ENCODE measurements at regions not wholly inside any gene's neighbourhood (a gene's known extent, or its start where the extent isn't known, plus 50 kb on each side); places are given as distances from the start of the nearest gene placed in this dataset.

DNA sequence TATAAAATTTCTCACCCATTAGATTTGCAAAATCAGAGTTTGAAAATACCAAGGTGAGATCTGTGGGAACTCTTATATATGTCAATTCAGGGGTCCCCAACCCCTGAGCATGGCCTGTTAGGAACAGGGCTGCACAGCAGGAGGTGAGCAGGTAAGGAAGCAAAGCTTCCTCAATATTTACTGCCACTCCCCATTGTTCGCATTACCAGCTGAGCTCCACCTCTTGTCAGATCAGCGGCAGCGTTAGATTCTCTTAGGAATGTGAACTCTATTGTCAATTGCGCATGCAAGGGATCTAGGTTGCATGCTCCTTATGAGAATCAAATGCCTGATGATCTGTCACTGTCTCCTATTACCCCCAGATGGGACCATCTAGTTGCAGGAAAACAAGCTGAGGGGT, 376.6 kb downstream of the LMO4 start:
- H3K9me3 Mint-ChIP-seq, result peaks cover 6 to 23% (median 15%) of the 10 kb centered on the region in 7 donors
- H3K9ac ChIP-seq (ENCODE audit: insufficient read depth, low read length, poor library complexity, severe bottlenecking), result no peak overlapping the region

DNA sequence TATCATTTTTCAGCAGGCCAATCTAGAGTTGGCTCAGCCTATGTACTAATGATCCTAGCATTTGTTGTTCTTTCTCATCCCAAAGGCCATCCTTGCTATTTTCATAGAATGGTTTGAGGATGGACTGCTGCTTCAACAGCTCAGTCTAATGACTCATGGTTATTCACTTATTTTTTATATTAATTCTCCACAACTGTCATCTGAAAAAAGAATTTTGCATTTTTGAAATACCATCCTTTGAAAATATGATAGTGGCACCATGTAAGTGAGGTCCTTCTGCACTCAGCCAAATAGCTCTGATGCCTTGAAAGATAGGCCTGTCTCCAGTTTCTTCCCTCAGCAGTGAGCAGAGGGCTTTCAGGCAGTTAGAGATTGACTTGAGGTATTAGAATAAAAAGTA, 377.5 kb downstream of the LMO4 start:
- no peak for TF ChIP-seq CTCF (IDR thresholded peaks at IDR 0.05)
- Histone ChIP-seq H3K4me2 (replicated peaks; ENCODE audit: extremely low read depth, low read length, poor library complexity, severe bottlenecking) (no peak overlapping the region), H3K36me3 (replicated peaks in 1 of 2; ENCODE audit: control insufficient read depth in 1 of 2, insufficient read depth in 2 of 2, low read length in 2 of 2) (no peaks in the 10 kb centered on the region), H2AFZ (ENCODE audit: insufficient read depth, low read depth, low read length, poor library complexity, severe bottlenecking) (no peak overlapping the region), H4K20me1 (ENCODE audit: insufficient read depth, low read length) (no peaks in the 10 kb centered on the region), H3K4me3 (replicated peaks in 1 of 3; ENCODE audit: low read depth in 2 of 3, low read length in 3 of 3) (no peak overlapping the region), H3K9me3 (replicated peaks in 1 of 2; ENCODE audit: control insufficient read depth in 1 of 2, insufficient read depth in 1 of 2, low read length in 2 of 2) (peaks cover 9% of the 10 kb centered on the region in 2 donors), H3K27me3 (ENCODE audit: control insufficient read depth in 2 of 2, insufficient read depth in 2 of 2, low read length in 2 of 2) (no peaks in the 10 kb centered on the region), H3K27ac (ENCODE audit: low read depth in 1 of 2, low read length in 2 of 2) (no peak overlapping the region), H3K9ac (ENCODE audit: insufficient read depth, low read length, poor library complexity, severe bottlenecking) (no peak overlapping the region), H3K79me2 (ENCODE audit: insufficient read depth, low read length) (no peaks in the 10 kb centered on the region), H3K4me1 (ENCODE audit: control insufficient read depth in 1 of 2, insufficient read depth in 2 of 2, low read length in 2 of 2) (no peaks in the 10 kb centered on the region)
- no peaks in the 10 kb centered on the region for H3K27me3 Mint-ChIP-seq (ENCODE audit: low read depth in 3 of 3)
- H3K9me3 Mint-ChIP-seq, result peaks cover 2 to 17% (median 9%) of the 10 kb centered on the region in 7 donors
- no peak for DNase-seq
- H3K36me3 Mint-ChIP-seq, result no peaks in the 10 kb centered on the region
- no peaks in the 10 kb centered on the region for H3K4me1 Mint-ChIP-seq
- intact Hi-C loops (cut with micrococcal nuclease), result no loop called here
- H3K4me3 Mint-ChIP-seq, result no peak overlapping the region
- H3K27ac Mint-ChIP-seq, result no peak overlapping the region

More for the DNA sequence above, 376.6 kb downstream of the LMO4 start:
- Histone ChIP-seq H3K36me3 (replicated peaks in 1 of 2; ENCODE audit: control insufficient read depth in 1 of 2, insufficient read depth in 2 of 2, low read length in 2 of 2) (no peaks in the 10 kb centered on the region), H3K4me2 (replicated peaks; ENCODE audit: extremely low read depth, low read length, poor library complexity, severe bottlenecking) (no peak overlapping the region), H3K27me3 (ENCODE audit: control insufficient read depth in 2 of 2, insufficient read depth in 2 of 2, low read length in 2 of 2) (no peaks in the 10 kb centered on the region), H3K4me1 (ENCODE audit: control insufficient read depth in 1 of 2, insufficient read depth in 2 of 2, low read length in 2 of 2) (no peaks in the 10 kb centered on the region), H3K4me3 (replicated peaks in 1 of 3; ENCODE audit: low read depth in 2 of 3, low read length in 3 of 3) (no peak overlapping the region), H2AFZ (ENCODE audit: insufficient read depth, low read depth, low read length, poor library complexity, severe bottlenecking) (no peak overlapping the region), H3K79me2 (ENCODE audit: insufficient read depth, low read length) (no peaks in the 10 kb centered on the region), H3K9me3 (replicated peaks in 1 of 2; ENCODE audit: control insufficient read depth in 1 of 2, insufficient read depth in 1 of 2, low read length in 2 of 2) (peaks cover 9 to 10% of the 10 kb centered on the region in 2 donors), H4K20me1 (ENCODE audit: insufficient read depth, low read length) (no peaks in the 10 kb centered on the region), H3K27ac (ENCODE audit: low read depth in 1 of 2, low read length in 2 of 2) (no peak overlapping the region)
- Mint-ChIP-seq H3K36me3 (no peaks in the 10 kb centered on the region), H3K4me3 (no peak overlapping the region), H3K4me1 (no peaks in the 10 kb centered on the region), H3K27ac (no peak overlapping the region), H3K27me3 (ENCODE audit: low read depth in 3 of 3) (no peaks in the 10 kb centered on the region)
- 95% methylated on average over 3 of the region's 4 CpGs for WGBS (ENCODE audit: insufficient coverage)
- no peak for TF ChIP-seq CTCF (IDR thresholded peaks at IDR 0.05)
- no peak for DNase-seq
- intact Hi-C loops (cut with micrococcal nuclease), result no loop called here

Measured in CD14-positive monocyte (primary cell).